ENCODE measurements at regions not wholly inside any gene's neighbourhood (a gene's known extent, or its start where the extent isn't known, plus 50 kb on each side); places are given as distances from the start of the nearest gene placed in this dataset.

DNA sequence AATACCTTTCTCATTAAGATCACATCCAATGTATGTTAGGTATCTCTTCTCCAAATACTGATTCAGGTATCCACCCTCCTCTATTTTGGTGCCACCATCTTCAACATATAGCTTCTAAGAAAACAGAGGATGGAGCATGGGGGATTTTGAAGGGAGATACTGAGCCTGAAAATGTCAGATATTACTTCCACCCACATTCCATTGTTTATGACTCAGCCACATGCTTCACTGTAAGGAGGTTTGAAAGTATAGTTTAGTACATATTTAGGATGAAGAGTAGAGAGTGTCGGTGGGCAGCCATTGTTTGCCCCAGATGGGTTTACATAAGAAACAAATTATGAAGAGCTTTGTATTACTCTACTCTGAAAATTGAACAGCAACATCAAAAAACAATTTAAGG is 286.7 kb downstream of the TFAP2B start:
- Histone ChIP-seq H3K79me2 (no peaks in the 10 kb centered on the region), H3K4me1 (no peaks in the 10 kb centered on the region), H3K9ac (no peak overlapping the region), H3K27me3 (ENCODE audit: control insufficient read depth, insufficient read depth, low read length) (no peaks in the 10 kb centered on the region), H3K27ac (no peak overlapping the region), H3K4me2 (ENCODE audit: low read length) (no peak overlapping the region), H3K9me3 (ENCODE audit: control insufficient read depth, low read length) (no peaks in the 10 kb centered on the region), H3K4me3 (ENCODE audit: low read depth, low read length) (no peak overlapping the region), H3K36me3 (ENCODE audit: control insufficient read depth, insufficient read depth, low read length) (no peaks in the 10 kb centered on the region), H2AFZ (no peak overlapping the region)
- TF ChIP-seq, protein P1, sequence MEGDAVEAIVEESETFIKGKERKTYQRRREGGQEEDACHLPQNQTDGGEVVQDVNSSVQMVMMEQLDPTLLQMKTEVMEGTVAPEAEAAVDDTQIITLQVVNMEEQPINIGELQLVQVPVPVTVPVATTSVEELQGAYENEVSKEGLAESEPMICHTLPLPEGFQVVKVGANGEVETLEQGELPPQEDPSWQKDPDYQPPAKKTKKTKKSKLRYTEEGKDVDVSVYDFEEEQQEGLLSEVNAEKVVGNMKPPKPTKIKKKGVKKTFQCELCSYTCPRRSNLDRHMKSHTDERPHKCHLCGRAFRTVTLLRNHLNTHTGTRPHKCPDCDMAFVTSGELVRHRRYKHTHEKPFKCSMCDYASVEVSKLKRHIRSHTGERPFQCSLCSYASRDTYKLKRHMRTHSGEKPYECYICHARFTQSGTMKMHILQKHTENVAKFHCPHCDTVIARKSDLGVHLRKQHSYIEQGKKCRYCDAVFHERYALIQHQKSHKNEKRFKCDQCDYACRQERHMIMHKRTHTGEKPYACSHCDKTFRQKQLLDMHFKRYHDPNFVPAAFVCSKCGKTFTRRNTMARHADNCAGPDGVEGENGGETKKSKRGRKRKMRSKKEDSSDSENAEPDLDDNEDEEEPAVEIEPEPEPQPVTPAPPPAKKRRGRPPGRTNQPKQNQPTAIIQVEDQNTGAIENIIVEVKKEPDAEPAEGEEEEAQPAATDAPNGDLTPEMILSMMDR (IDR thresholded peaks at IDR 0.05) = no peak

DNA sequence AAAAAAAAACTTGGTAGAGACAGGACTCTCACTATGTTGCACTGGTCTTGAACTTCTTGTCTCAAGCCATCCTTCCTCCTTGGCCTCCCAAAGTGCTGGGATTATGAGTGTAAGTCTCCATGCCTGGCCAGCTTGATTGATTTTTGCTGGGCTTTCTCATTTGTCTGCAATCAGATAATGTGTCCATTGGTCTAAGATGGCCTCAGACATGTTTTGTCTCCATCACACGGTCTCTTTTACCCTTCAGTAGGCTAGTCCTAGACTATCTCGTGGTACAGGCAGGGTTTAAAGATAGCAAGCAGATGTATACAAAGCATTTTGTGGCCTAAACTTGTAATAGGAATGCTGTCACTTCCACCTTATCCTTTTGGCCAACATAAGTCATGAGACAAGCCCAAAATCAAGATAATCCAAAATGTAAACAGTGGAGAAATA is 289.1 kb downstream of the TFAP2B start:
- no peaks in the 10 kb centered on the region for H3K9me3 ChIP-seq (ENCODE audit: control insufficient read depth, low read length)
- H3K27me3 ChIP-seq (ENCODE audit: control insufficient read depth, insufficient read depth, low read length) = no peaks in the 10 kb centered on the region
- no peak overlapping the region for H2AFZ ChIP-seq
- no peaks in the 10 kb centered on the region for H3K36me3 ChIP-seq (ENCODE audit: control insufficient read depth, insufficient read depth, low read length)
- no peak overlapping the region for H3K27ac ChIP-seq
- H3K9ac ChIP-seq = no peak overlapping the region
- no peaks in the 10 kb centered on the region for H3K79me2 ChIP-seq
- H3K4me2 ChIP-seq (ENCODE audit: low read length) = no peak overlapping the region
- TF ChIP-seq, protein P1 (IDR thresholded peaks at IDR 0.05) = no peak
- no peak overlapping the region for H3K4me3 ChIP-seq (ENCODE audit: low read depth, low read length)
- H3K4me1 ChIP-seq = no peaks in the 10 kb centered on the region

DNA sequence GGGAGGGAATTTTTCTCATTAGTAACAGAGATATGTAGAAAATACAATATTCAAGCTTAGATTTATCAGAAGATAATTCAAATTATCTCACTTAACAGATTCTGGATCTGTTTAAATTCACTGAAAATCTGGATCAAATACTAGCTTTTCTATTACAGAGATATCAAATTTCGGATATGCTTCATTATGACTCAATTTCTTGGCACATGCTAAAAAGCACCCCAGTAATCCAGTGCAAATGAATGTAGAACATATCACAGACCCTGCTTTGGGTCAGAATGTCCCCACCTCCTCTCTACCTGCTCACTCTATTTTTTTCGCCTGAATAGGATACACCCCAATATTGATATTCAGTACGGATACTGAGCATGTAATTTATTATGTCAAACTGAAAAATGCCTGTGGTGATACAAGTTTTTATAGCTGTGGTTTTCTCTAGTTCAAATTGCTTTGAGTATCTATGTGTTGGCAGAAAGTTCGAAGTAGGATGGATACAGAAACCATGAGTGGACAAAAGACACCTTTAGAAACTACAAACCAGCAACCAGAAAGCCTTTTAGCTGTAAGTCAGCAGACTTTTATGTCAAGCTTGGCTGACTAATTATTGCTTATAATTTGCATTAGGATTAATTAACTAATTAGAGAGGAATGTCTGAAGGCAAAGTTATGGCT is 290.0 kb downstream of the TFAP2B start:
- H3K9ac ChIP-seq = no peak overlapping the region
- H3K36me3 ChIP-seq (ENCODE audit: control insufficient read depth, insufficient read depth, low read length) = no peaks in the 10 kb centered on the region
- H3K4me1 ChIP-seq = no peaks in the 10 kb centered on the region
- TF ChIP-seq, protein P1 (IDR thresholded peaks at IDR 0.05) = no peak
- H2AFZ ChIP-seq = no peak overlapping the region
- no peak overlapping the region for H3K27ac ChIP-seq
- H3K9me3 ChIP-seq (ENCODE audit: control insufficient read depth, low read length) = no peaks in the 10 kb centered on the region
- H3K79me2 ChIP-seq = no peaks in the 10 kb centered on the region
- no peak overlapping the region for H3K4me3 ChIP-seq (ENCODE audit: low read depth, low read length)
- H3K27me3 ChIP-seq (ENCODE audit: control insufficient read depth, insufficient read depth, low read length) = no peaks in the 10 kb centered on the region
- H3K4me2 ChIP-seq (ENCODE audit: low read length) = no peak overlapping the region

DNA sequence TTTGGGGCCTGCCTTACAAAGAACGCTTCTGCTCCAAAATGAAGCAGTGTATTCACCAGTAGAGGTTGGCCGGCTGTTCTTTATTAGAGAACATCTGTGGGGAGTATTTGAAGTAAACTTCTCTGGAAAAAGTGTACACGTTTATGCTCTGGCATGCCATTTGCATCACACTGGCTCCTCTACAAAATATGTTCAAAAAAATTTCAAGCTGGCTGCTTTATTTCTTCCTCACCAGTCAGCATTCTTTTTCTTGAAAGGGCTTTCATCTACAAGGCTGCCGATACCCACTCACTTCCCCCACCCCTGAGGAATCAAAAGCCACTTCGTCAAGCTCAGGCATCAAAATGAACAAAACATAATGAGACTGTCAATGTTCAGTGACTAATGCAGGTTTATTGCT is 294.1 kb downstream of the TFAP2B start:
- Histone ChIP-seq H3K9me3 (ENCODE audit: control insufficient read depth, low read length) (no peaks in the 10 kb centered on the region), H3K36me3 (ENCODE audit: control insufficient read depth, insufficient read depth, low read length) (no peaks in the 10 kb centered on the region), H3K79me2 (no peaks in the 10 kb centered on the region), H3K4me3 (ENCODE audit: low read depth, low read length) (no peak overlapping the region), H2AFZ (no peak overlapping the region), H3K4me1 (no peaks in the 10 kb centered on the region), H3K4me2 (ENCODE audit: low read length) (no peak overlapping the region), H3K27ac (no peak overlapping the region), H3K9ac (no peak overlapping the region), H3K27me3 (ENCODE audit: control insufficient read depth, insufficient read depth, low read length) (no peaks in the 10 kb centered on the region)
- TF ChIP-seq, protein P1 (IDR thresholded peaks at IDR 0.05) = no peak

DNA sequence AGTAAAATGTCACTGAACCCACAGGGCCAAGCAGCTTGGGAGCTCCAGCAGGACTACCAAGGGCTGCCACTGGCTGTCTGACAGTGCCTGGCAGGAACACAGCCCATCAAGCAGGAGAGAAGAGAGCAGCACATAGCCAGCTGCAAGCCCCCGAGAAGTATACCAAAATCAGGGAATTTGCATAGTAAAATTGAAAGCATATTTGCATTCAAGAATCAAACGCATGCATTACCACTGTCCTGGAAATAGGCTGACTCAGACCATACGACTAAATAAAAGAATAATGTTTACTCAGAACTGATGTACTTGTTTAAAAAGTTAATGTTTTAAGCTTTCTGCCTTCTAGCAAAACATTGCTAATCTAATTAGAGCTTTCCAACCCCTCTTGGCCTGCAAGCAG is 298.1 kb downstream of the TFAP2B start:
- Histone ChIP-seq H3K9ac (no peak overlapping the region), H3K4me2 (ENCODE audit: low read length) (no peak overlapping the region), H3K4me3 (ENCODE audit: low read depth, low read length) (no peak overlapping the region), H3K27ac (no peak overlapping the region), H3K9me3 (ENCODE audit: control insufficient read depth, low read length) (no peaks in the 10 kb centered on the region), H3K4me1 (no peaks in the 10 kb centered on the region), H3K27me3 (ENCODE audit: control insufficient read depth, insufficient read depth, low read length) (no peaks in the 10 kb centered on the region), H3K79me2 (no peaks in the 10 kb centered on the region), H2AFZ (no peak overlapping the region), H3K36me3 (ENCODE audit: control insufficient read depth, insufficient read depth, low read length) (no peaks in the 10 kb centered on the region)
- TF ChIP-seq, protein P1 (IDR thresholded peaks at IDR 0.05) = no peak

All from parathyroid adenoma (tissue), 2 donors.